ENCODE measurements at regions not wholly inside any gene's neighbourhood (a gene's known extent, or its start where the extent isn't known, plus 50 kb on each side); places are given as distances from the start of the nearest gene placed in this dataset.

DNA sequence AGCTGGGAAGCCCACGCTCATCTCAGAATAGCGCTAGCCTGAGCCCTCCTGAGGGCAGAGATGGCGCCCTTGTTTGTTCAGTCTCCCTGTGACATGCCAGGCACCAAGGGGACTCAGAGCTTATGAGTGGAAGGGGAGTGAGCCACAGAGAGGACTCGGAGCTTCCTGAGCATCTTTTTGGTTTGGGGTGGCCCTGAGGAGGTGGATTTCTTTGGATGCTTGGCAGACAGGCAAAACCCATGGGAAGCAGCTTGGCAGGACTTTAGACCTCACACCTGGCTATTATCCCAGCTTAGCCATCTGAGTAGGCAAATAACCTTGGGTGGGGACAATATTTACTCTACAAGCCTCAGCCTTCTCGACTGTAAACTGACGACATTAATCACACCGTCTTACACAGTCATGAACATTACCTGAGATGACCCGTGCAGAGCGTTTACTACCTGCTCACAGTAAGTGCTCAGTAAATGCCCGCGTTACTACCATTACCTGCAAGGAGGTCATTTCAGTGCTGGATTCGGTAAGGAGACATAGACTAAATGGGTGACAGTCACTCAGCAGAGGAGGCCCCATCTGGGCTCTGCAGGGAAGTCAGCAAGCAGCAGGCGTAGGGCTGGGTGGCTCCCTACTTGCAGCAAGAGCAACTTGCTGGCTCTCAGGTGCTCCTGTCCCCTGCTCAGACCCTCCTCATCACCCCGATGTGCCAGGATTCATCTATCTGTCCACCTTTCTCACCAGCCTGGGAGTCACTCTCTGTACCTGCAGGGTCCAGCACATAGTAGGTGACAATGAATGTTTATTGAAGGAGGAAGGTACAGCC, 54.9 kb downstream of the KLHDC7A start:
- Histone ChIP-seq H3K36me3 (replicated peaks in 1 of 2; ENCODE audit: control insufficient read depth in 1 of 2, insufficient read depth in 2 of 2, low read length in 2 of 2) (no peaks in the 10 kb centered on the region), H3K79me2 (ENCODE audit: insufficient read depth, low read length) (no peaks in the 10 kb centered on the region), H2AFZ (ENCODE audit: insufficient read depth, low read depth, low read length, poor library complexity, severe bottlenecking) (no peak overlapping the region), H3K4me3 (replicated peaks in 1 of 3; ENCODE audit: low read depth in 2 of 3, low read length in 3 of 3) (no peak overlapping the region), H3K27ac (ENCODE audit: low read depth in 1 of 2, low read length in 2 of 2) (no peak overlapping the region), H3K9ac (ENCODE audit: insufficient read depth, low read length, poor library complexity, severe bottlenecking) (no peak overlapping the region), H3K4me1 (ENCODE audit: control insufficient read depth in 1 of 2, insufficient read depth in 2 of 2, low read length in 2 of 2) (no peaks in the 10 kb centered on the region), H3K9me3 (replicated peaks in 1 of 2; ENCODE audit: control insufficient read depth in 1 of 2, insufficient read depth in 1 of 2, low read length in 2 of 2) (no peaks in the 10 kb centered on the region), H3K27me3 (ENCODE audit: control insufficient read depth in 2 of 2, insufficient read depth in 2 of 2, low read length in 2 of 2) (no peaks in the 10 kb centered on the region), H4K20me1 (ENCODE audit: insufficient read depth, low read length) (no peaks in the 10 kb centered on the region), H3K4me2 (replicated peaks; ENCODE audit: extremely low read depth, low read length, poor library complexity, severe bottlenecking) (no peak overlapping the region)
- no peaks in the 10 kb centered on the region for H3K4me1 Mint-ChIP-seq
- TF ChIP-seq, protein P1, sequence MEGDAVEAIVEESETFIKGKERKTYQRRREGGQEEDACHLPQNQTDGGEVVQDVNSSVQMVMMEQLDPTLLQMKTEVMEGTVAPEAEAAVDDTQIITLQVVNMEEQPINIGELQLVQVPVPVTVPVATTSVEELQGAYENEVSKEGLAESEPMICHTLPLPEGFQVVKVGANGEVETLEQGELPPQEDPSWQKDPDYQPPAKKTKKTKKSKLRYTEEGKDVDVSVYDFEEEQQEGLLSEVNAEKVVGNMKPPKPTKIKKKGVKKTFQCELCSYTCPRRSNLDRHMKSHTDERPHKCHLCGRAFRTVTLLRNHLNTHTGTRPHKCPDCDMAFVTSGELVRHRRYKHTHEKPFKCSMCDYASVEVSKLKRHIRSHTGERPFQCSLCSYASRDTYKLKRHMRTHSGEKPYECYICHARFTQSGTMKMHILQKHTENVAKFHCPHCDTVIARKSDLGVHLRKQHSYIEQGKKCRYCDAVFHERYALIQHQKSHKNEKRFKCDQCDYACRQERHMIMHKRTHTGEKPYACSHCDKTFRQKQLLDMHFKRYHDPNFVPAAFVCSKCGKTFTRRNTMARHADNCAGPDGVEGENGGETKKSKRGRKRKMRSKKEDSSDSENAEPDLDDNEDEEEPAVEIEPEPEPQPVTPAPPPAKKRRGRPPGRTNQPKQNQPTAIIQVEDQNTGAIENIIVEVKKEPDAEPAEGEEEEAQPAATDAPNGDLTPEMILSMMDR (IDR thresholded peaks at IDR 0.05), result no peak
- no peak for DNase-seq
- H3K36me3 Mint-ChIP-seq, result no peaks in the 10 kb centered on the region
- H3K27me3 Mint-ChIP-seq (ENCODE audit: low read depth in 3 of 3), result peaks cover 5 to 11% (median 7%) of the 10 kb centered on the region in 3 donors
- no peak overlapping the region for H3K27ac Mint-ChIP-seq
- whole genome bisulfite sequencing (ENCODE audit: insufficient coverage), result 90% methylated on average over 13 of the region's 14 CpGs
- H3K4me3 Mint-ChIP-seq, result no peak overlapping the region
- intact Hi-C loops (cut with micrococcal nuclease), result no loop called here
- peaks cover 0 to 5% (median 0%) of the 10 kb centered on the region in 7 donors for H3K9me3 Mint-ChIP-seq

DNA sequence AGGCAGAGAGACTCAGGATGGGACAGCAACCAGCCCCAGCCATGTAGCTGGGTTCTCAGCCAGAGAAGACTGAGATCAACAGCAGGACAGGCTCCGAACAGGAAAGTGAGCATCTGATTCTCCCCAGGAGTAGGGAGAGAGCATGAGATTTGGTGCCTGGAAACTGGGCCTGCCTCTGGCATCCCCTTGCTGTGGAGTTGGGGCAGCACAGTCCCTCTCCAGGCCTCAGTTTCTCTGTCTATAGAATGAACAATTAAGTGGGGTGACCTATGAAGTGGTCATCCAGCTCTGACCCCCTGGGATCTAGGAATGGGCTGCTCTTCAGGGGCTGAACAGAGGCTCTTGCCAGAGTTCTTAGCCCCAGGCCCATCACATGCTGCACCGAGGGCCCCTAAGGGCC, 55.6 kb downstream of the KLHDC7A start:
- Histone ChIP-seq H4K20me1 (ENCODE audit: insufficient read depth, low read length) (no peaks in the 10 kb centered on the region), H2AFZ (ENCODE audit: insufficient read depth, low read depth, low read length, poor library complexity, severe bottlenecking) (no peak overlapping the region), H3K4me2 (replicated peaks; ENCODE audit: extremely low read depth, low read length, poor library complexity, severe bottlenecking) (no peak overlapping the region), H3K36me3 (replicated peaks in 1 of 2; ENCODE audit: control insufficient read depth in 1 of 2, insufficient read depth in 2 of 2, low read length in 2 of 2) (no peaks in the 10 kb centered on the region), H3K4me1 (ENCODE audit: control insufficient read depth in 1 of 2, insufficient read depth in 2 of 2, low read length in 2 of 2) (no peaks in the 10 kb centered on the region), H3K79me2 (ENCODE audit: insufficient read depth, low read length) (no peaks in the 10 kb centered on the region), H3K27me3 (ENCODE audit: control insufficient read depth in 2 of 2, insufficient read depth in 2 of 2, low read length in 2 of 2) (no peaks in the 10 kb centered on the region), H3K4me3 (replicated peaks in 1 of 3; ENCODE audit: low read depth in 2 of 3, low read length in 3 of 3) (no peak overlapping the region), H3K9ac (ENCODE audit: insufficient read depth, low read length, poor library complexity, severe bottlenecking) (no peak overlapping the region), H3K9me3 (replicated peaks in 1 of 2; ENCODE audit: control insufficient read depth in 1 of 2, insufficient read depth in 1 of 2, low read length in 2 of 2) (no peaks in the 10 kb centered on the region), H3K27ac (ENCODE audit: low read depth in 1 of 2, low read length in 2 of 2) (no peak overlapping the region)
- 83% methylated on average over 1 of the region's 2 CpGs for WGBS (ENCODE audit: insufficient coverage)
- Mint-ChIP-seq H3K4me1 (no peaks in the 10 kb centered on the region), H3K4me3 (no peak overlapping the region), H3K27me3 (ENCODE audit: low read depth in 3 of 3) (peaks cover 7 to 12% (median 8%) of the 10 kb centered on the region in 3 donors), H3K27ac (no peak overlapping the region), H3K9me3 (peaks cover 0 to 6% (median 0%) of the 10 kb centered on the region in 7 donors), H3K36me3 (no peaks in the 10 kb centered on the region)
- intact Hi-C loops (cut with micrococcal nuclease), result no loop called here
- TF ChIP-seq, protein P1 (IDR thresholded peaks at IDR 0.05), result no peak
- DNase-seq, result no peak
